ENCODE measurements at regions not wholly inside any gene's neighbourhood (a gene's known extent, or its start where the extent isn't known, plus 50 kb on each side); places are given as distances from the start of the nearest gene placed in this dataset.

GRCh38 chr2:18268400-18268799 is 292.1 kb downstream of the RDH14 start:
- TF ChIP-seq CTCF (IDR thresholded peaks at IDR 0.05) = no peak
- TF ChIP-seq POLR2A (IDR thresholded peaks at IDR 0.05) = no peak
